Esophagus (tissue), 2 donors: ENCODE measurements at regions not wholly inside any gene's neighbourhood (a gene's known extent, or its start where the extent isn't known, plus 50 kb on each side); places are given as distances from the start of the nearest gene placed in this dataset.

Experiments
- H3K27ac ChIP-seq, 2 donors: one replicate each; pipeline ENCODE4 v1.5.1; 2013; ENCODE audit warnings: low read depth in 2 of 2, mild to moderate bottlenecking in 2 of 2, inconsistent platforms in 1 of 2, low read length in 1 of 2, moderate library complexity in 1 of 2
- H3K27me3 ChIP-seq, 2 donors: one replicate each; pipeline ENCODE4 v1.6.1; 2013; ENCODE audit warnings: low read length in 2 of 2, control low read depth in 1 of 2, mild to moderate bottlenecking in 1 of 2; ENCODE audit not compliant: insufficient read depth in 2 of 2, control insufficient read depth in 1 of 2
- H3K36me3 ChIP-seq, 2 donors: one replicate each; pipeline ENCODE4 v1.6.1; 2013; ENCODE audit warnings: low read length in 1 of 2; ENCODE audit not compliant: control insufficient read depth in 2 of 2, insufficient read depth in 2 of 2
- H3K4me1 ChIP-seq, 2 donors: one replicate each; pipeline ENCODE4 v1.6.1; 2013; ENCODE audit warnings: low read length in 1 of 2; ENCODE audit not compliant: control insufficient read depth in 2 of 2, insufficient read depth in 2 of 2
- H3K4me3 ChIP-seq, 2 donors: one replicate each; pipeline ENCODE4 v1.5.1; 2013; ENCODE audit warnings: low read length in 2 of 2, mild to moderate bottlenecking in 2 of 2, low read depth in 1 of 2, moderate library complexity in 1 of 2
- H3K9me3 ChIP-seq, 2 donors: one replicate each; pipeline ENCODE4 v1.6.1; 2013; ENCODE audit warnings: mild to moderate bottlenecking in 2 of 2, low read depth in 1 of 2, low read length in 1 of 2, moderate library complexity in 1 of 2; ENCODE audit not compliant: control insufficient read depth in 2 of 2, insufficient read depth in 1 of 2
- WGBS, 2 donors: extraction: QIAGEN DNeasy Blood & Tissue Kit; methylation state at CpG; one replicate each; pipeline ENCODE4 v1.1.7; 2013; 5-methylcytosine and 5-hydroxymethylcytosine counted together
- donor health status: healthy with polysubstance abuse.
- donor health status: Bipolar disorder and iron deficiency.

DNA sequence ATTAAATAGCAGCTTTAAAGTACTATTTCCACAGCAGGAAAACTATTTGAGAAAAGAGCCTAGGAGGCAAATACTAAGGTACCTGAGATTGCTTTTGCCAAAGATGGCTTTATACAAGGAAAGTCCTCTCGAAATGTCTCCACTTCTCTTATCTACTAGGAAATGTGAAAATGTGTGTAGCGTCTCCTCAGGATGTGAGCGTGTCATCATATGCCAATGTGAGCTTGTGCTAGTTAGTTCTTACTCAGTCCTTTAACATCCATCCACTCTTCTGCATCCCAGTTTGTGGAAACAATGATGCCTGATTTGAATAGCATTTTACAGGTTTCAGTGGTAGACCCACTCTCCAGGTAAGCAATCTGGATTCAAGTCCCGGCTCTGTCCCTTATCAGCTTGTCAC is 421.0 kb downstream of the DYNC2H1 start:
- Histone ChIP-seq H3K27me3 (no peaks in the 10 kb centered on the region), H3K4me1 (no peaks in the 10 kb centered on the region), H3K36me3 (no peaks in the 10 kb centered on the region), H3K9me3 (no peaks in the 10 kb centered on the region), H3K27ac (no peak overlapping the region), H3K4me3 (no peak overlapping the region)
- WGBS, 2 donors = 88 to 89% methylated on average over 4 of the region's 4 CpGs

DNA sequence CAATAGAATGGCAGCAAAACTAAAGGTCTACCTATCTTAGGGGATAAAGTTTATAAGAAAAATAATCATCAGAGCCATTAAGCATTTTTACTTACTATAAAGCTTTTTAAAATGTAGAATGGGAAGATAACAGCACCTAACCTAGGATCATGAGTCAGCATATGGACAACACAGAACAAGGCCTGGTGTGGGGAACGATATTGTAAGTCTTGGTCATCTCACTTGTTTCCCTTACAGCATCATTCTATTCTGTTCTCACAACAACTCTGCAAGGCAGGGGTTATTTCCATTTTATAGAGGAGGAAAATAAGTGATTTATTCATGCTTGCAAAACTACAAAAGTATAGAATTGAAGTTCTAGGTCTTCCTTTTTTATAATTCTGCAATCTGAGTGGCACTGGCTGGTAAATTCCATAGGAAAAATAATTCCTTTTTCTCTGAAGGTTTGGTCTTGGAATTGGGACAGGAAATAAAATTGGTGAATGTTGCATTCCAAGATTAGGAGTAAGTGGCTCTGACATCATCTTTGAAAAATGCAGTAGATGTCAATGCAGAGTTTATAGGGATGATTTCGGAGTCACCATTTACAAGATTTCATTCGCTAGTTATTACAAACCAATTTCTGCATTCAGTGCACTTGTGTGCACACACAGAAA is 423.0 kb downstream of the DYNC2H1 start:
- no peak overlapping the region for H3K4me3 ChIP-seq

DNA sequence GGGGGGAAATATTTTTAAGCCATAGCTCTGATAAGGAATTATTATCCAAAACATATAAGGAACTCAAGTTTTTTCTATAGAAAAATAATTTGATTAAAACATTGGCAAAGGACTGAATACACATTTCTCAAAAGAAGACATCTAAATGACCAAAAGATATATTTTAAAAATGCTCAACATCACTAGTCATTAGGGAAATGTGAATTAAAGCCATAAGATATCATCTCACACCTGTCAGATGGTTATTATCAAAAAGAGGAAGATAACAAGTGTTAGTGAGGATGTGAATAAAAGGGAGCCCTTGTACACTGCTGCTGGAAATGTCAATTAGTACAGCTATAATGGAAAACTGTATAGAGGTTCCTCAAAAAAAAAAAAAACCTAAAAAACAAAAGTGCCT is 425.0 kb downstream of the DYNC2H1 start:
- no peak overlapping the region for H3K4me3 ChIP-seq
- no peaks in the 10 kb centered on the region for H3K36me3 ChIP-seq
- H3K9me3 ChIP-seq = no peaks in the 10 kb centered on the region
- no peaks in the 10 kb centered on the region for H3K27me3 ChIP-seq
- no peaks in the 10 kb centered on the region for H3K4me1 ChIP-seq
- no peak overlapping the region for H3K27ac ChIP-seq

More for the DNA sequence above, 423.0 kb downstream of the DYNC2H1 start:
- Histone ChIP-seq H3K9me3 (no peaks in the 10 kb centered on the region), H3K27me3 (no peaks in the 10 kb centered on the region), H3K4me1 (no peaks in the 10 kb centered on the region), H3K27ac (no peak overlapping the region), H3K36me3 (no peaks in the 10 kb centered on the region)
- 82 to 88% methylated on average over 3 of the region's 3 CpGs for WGBS, 2 donors

DNA sequence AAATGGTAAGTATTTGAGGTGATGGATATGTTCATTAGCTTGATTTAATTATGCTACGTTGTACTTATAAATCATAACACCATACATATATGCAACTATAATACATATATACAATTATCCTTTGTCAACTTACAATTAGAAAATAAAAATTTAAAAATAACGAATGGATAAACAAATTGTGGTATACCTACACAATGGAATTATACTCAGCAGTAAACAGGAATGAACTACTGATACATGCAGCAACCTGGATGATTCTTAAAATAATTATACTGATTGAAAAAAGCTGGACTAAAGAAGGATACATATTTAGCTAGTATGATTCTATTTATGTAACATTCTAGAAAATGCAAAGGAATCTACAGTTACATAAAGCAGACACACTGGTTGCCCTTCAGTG is 425.7 kb downstream of the DYNC2H1 start:
- H3K27ac ChIP-seq = no peak overlapping the region
- H3K4me3 ChIP-seq = no peak overlapping the region
- H3K4me1 ChIP-seq = no peaks in the 10 kb centered on the region
- H3K27me3 ChIP-seq = no peaks in the 10 kb centered on the region
- no peaks in the 10 kb centered on the region for H3K9me3 ChIP-seq
- no peaks in the 10 kb centered on the region for H3K36me3 ChIP-seq
- WGBS, 2 donors = 83 to 87% methylated on average over 2 of the region's 2 CpGs

DNA sequence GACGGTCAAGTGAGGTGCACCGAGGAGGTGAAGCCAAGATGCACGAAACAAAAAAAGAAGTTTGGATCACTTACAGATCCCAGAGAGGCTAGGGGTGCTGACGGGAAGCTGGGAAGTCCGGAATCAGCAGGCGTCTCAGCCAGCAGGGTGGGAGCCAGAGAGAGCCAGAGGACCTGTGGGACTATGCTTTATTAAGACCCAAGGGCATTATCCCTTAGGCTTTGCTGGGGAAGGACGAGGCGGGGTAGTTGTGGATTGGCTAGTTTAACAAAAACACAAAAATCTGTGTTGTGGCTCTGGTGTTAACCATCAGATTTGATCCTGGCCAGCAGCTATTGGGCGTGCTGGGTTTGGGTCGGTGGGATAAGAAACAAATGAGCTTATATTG is 427.1 kb downstream of the DYNC2H1 start:
- WGBS, 2 donors = 82 to 84% methylated on average over 10 of the region's 10 CpGs

DNA sequence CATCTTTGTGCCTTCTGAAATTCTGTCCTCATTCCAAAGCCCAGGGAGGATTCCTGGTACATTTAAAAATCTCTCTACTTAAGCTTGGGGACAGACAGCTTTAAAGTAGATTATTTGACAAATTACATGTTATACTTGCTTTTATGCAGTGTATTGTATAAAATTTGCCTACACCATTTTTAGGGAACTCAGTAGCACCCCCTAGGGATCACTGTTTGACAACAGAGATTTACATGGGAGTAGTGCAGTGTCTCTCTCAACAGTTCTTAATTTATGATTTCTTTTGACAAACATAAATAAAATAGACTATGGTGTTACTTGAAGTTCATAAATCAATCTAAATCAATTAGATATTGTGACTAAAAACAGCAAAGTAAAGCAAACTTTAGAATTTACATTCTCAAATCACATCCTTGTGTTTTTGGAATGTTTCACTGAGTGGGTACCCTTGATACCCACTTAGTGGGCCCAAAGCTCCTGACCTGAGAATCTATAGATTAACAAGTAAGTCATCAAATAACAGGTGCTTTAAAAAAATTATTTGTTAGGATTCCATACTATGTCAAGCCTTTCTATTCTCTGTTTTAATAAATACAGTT is 428.8 kb downstream of the DYNC2H1 start:
- no peaks in the 10 kb centered on the region for H3K36me3 ChIP-seq
- peaks cover 0 to under 1% of the 10 kb centered on the region in 2 donors for H3K9me3 ChIP-seq

More for the DNA sequence above, 427.1 kb downstream of the DYNC2H1 start:
- H3K4me1 ChIP-seq = no peaks in the 10 kb centered on the region
- no peaks in the 10 kb centered on the region for H3K9me3 ChIP-seq
- H3K4me3 ChIP-seq = no peak overlapping the region
- no peak overlapping the region for H3K27ac ChIP-seq
- H3K36me3 ChIP-seq = no peaks in the 10 kb centered on the region
- no peaks in the 10 kb centered on the region for H3K27me3 ChIP-seq

DNA sequence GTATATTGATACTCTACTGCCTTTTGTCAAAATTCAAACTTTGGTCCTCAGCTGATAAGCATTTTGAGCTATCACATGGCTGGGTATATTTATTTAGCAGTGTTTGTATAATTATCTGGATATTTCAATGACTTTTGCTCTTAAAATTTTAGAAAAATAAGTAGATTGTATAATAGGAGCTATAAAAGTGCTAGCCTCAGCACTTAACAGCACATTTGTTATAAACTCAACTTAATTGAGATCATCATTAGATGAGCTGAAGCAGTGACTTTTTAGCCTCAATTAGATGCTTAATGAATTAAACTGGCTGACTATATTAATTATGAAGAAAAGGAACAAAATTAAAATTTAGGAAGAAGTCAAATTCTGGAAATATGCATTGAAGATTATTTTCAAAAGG is 429.9 kb downstream of the DYNC2H1 start:
- H3K27me3 ChIP-seq = no peaks in the 10 kb centered on the region
- H3K36me3 ChIP-seq = no peaks in the 10 kb centered on the region
- H3K27ac ChIP-seq = no peak overlapping the region
- H3K4me1 ChIP-seq = no peaks in the 10 kb centered on the region
- H3K4me3 ChIP-seq = no peak overlapping the region
- H3K9me3 ChIP-seq = peaks cover 0 to 2% of the 10 kb centered on the region in 2 donors

More for the DNA sequence above, 428.8 kb downstream of the DYNC2H1 start:
- Histone ChIP-seq H3K27me3 (no peaks in the 10 kb centered on the region), H3K4me1 (no peaks in the 10 kb centered on the region), H3K27ac (no peak overlapping the region), H3K4me3 (no peak overlapping the region)

DNA sequence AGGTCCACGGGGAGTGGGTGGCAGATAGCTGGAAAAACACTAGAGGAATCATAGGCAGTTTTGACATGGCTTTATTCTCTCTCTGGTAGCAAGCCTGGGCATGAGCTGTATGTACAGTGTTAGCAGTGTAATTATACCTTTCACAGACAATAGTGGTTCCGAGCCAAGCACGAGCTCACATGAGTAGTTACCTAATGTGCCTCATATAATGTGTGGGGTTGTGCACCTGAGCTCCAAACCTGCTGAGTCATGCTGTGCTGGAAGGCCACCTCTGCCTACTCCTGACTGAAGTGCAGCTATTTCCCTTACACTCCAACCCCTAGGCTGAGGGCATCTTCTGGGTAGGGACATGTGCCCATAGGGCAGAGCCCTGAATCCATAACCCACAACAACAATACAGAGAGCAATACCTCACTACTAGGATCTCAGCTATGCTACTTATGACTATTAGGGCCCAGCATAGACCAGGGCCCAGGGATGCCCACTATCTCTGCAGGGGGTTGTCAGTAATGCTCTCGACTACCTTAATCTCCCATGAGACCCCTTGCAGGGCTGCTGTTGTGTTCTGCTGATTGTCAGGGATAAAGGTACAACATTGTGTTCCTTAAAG is 432.1 kb downstream of the DYNC2H1 start:
- WGBS, 2 donors = 58 to 65% methylated on average over 4 of the region's 4 CpGs
- no peak overlapping the region for H3K27ac ChIP-seq

DNA sequence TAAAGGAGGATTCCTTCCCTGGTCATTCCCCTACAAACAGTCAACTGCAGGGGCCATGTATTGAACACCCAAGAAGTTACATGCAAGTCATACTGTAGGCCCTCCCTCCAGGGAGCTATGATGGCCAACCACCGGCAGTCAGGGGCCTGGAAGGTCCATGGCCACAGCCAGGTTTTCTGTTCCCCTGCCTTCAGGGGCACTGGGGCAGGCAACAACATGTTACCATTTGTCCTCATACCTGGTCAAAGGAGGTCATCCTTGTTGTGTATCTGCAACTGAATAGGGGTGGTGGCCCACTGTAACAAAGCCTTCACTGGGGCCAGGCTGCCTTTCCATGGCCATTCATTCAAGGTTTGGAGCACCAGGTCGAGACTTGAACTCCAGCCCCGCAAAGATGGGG is 433.6 kb downstream of the DYNC2H1 start:
- Histone ChIP-seq H3K27me3 (no peaks in the 10 kb centered on the region), H3K27ac (no peak overlapping the region), H3K36me3 (no peaks in the 10 kb centered on the region), H3K4me3 (no peak overlapping the region), H3K4me1 (no peaks in the 10 kb centered on the region), H3K9me3 (peaks cover 0 to 2% of the 10 kb centered on the region in 2 donors)
- 82 to 85% methylated on average over 3 of the region's 3 CpGs for WGBS, 2 donors

More for the DNA sequence above, 432.1 kb downstream of the DYNC2H1 start:
- Histone ChIP-seq H3K4me1 (no peaks in the 10 kb centered on the region), H3K9me3 (peaks cover 0 to 2% of the 10 kb centered on the region in 2 donors), H3K27me3 (no peaks in the 10 kb centered on the region), H3K36me3 (no peaks in the 10 kb centered on the region), H3K4me3 (no peak overlapping the region)

DNA sequence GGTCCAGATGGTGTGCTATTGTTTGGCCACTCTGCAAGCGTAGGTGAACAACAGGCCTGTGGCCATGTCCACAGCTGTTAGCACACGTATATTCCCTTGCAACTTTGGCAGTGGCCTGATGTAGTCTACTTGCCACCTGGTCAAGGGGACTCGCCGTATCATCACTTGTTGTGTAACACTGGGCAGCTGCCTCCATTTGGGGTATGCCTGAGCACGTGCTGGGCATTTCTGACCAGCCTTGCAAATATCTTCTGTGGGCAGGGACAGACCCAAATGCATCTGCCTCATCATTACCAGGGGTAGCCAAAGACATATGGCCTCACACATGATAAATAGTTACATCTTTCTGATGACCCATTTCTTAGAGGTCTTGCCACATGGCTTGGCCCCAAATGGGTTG is 434.2 kb downstream of the DYNC2H1 start:
- H3K4me3 ChIP-seq = no peak overlapping the region
- H3K4me1 ChIP-seq = no peaks in the 10 kb centered on the region
- no peaks in the 10 kb centered on the region for H3K27me3 ChIP-seq
- H3K9me3 ChIP-seq = peaks cover 0 to 2% of the 10 kb centered on the region in 2 donors
- no peaks in the 10 kb centered on the region for H3K36me3 ChIP-seq
- 81 to 85% methylated on average over 5 of the region's 5 CpGs for WGBS, 2 donors
- no peak overlapping the region for H3K27ac ChIP-seq
